HG02943 (cell line): ENCODE measurements at regions not wholly inside any gene's neighbourhood (a gene's known extent, or its start where the extent isn't known, plus 50 kb on each side); places are given as distances from the start of the nearest gene placed in this dataset.

ENCODE experiments used
- ATAC-seq: cut with Tn5 transposase; IDR thresholded peaks from one replicate; pipeline ENCODE4 v1.9.1; 2021; ENCODE audit warnings: mild to moderate bottlenecking, low read depth, moderate library complexity; ENCODE audit not compliant: unreplicated experiment

GRCh38 chr9:27861887-27862286 lies 288.6 kb upstream of the C9orf72 start:
- no peak for ATAC-seq

DNA sequence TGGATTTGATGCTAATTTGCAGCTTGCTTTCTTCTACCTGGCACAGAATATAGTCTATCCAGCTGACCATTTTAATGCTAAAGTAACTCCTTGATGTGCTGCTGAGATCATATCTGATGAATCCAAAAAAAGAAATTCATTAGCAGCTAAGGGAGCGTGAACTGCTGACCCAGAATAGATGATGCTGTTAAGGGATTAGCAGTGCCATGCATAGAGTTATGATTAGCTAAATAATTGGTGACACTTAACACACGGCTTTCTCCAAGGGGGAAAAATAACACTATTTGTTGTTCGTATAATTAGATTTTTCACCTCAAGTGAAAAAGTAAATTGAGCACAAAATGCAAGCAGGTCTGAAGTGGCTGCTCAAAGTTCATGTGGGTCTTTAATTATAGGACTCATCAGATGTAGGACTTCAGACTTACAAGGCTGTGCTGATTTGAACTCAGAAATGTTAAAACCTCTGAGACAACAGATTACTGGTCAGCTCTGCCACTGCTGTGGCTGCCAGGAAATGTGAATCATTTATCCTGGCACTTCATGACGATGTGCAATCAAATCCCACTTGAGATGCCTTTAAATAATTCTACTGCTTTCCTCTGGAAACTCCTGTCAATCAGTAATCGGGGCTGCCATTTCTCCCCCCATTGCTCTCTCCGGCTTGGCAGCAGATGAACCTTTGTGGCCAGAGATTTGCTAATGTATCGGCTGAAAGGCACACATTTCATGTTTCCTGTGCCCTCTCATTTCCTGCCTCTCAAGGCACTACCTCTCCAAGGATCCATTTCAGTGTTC lies 291.6 kb upstream of the C9orf72 start:
- ATAC-seq: no peak

- ATAC-seq: no peak
These were observed 293.5 kb upstream of the C9orf72 start for GRCh38 chr9:27866741-27867140.

DNA sequence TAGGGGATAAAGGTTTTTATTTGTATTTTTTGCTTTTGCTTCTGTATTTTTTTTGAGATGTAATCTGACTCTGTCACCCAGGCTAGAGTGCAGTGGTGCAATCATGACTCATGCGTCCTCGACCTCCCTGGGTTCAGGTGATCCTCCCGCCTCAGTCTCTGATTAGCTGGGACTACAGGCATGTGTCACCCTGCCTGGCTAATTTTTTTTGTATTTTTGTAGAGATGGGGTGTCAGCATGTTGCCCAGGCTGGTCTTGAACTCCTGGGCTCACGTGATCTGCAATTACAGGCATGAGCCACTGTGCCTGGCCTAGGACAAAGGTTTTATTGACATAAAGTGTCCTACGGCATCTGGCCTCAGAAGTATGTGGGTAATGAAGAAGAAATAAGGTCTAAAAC lies 297.1 kb upstream of the C9orf72 start:
- no peak for ATAC-seq

DNA sequence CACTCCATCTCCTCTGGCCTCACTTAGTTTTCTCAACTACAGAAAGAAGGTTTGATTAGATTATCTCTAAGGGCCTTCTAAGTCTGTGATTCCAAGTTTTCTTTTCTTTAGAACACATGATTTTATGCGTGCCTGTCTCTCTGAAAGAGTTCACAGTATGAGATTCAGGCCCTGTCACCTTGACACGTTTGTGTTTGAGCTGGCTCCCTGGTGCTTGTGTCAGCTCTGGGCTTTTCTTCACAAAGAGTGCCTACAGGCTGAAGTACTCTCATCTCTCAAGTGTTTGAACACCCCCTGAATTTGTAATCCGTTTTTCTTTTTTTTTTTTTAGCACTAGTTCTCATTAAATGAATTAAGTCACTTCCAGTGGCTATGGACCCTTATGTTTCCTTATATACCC lies 306.9 kb upstream of the C9orf72 start:
- no peak for ATAC-seq

- no peak for ATAC-seq
These were observed 307.4 kb upstream of the C9orf72 start for GRCh38 chr9:27880635-27881034.

- peak; percentile 85 for ATAC-seq
These were observed 315.5 kb upstream of the C9orf72 start for GRCh38 chr9:27888661-27889295.

DNA sequence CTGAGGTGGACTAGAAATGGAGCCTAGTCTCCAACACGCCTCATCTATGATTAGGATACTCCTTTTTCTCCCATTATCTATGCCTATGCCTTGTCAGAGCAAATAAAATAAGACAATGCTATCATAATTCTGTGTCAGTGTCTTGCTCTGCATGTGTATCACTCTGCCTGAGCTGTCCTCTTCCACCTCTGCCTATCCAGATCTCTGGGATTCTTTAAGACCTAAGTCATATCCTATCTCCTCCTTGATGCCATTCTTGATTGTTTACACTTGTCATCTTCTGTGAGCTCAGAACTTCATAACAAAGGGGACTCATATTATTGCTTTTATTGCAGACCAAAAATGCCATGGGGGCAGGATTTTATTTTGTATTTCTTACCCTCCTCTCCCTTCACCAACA lies 351.2 kb upstream of the C9orf72 start:
- no peak for ATAC-seq

- no peak for ATAC-seq
These were observed 352.5 kb upstream of the C9orf72 start for GRCh38 chr9:27925815-27926214.

GRCh38 chr9:27929841-27930240 lies 356.6 kb upstream of the C9orf72 start:
- no peak for ATAC-seq

DNA sequence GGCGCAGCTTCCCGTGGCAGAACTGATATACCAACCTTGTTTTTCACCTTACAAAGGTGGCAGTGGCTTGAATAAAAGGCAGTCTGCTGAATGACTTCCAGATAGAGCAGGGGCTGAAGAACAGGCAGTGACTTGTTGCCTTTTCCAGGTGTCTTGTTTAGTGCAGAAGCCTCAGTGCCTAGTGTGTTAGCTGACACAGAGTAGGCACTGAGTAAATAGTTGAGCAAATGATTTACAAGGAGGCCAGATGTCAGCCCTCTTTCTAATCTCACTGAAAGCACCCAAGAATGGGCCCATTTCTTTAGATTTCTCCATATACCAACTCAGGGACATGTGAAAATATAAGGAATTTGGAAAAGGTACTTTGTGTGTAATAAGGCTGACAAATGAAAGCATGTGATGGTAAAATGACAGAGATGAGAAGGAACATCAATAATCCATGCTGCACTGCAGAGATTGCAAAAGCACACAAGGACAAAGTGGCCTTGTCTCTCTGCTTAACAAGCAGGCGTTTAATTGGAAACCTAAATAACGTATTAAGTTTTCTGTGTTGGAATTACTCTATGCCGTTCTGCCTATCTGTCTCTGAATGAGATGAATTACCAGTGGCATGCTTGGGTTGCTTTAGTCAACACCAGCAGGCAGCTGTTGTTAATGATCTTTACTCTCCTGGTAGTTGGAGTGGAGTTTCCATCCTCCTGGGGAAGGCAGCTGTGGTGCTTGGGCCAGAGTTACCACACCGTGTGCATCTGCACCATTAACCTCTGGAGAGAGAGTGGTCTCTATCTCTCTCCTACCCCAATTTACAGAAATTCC lies 360.1 kb upstream of the C9orf72 start:
- ATAC-seq: no peak

GRCh38 chr9:27934471-27934870 lies 361.2 kb upstream of the C9orf72 start:
- no peak for ATAC-seq

- no peak for ATAC-seq
These were observed 365.9 kb upstream of the C9orf72 start for GRCh38 chr9:27939186-27939585.

DNA sequence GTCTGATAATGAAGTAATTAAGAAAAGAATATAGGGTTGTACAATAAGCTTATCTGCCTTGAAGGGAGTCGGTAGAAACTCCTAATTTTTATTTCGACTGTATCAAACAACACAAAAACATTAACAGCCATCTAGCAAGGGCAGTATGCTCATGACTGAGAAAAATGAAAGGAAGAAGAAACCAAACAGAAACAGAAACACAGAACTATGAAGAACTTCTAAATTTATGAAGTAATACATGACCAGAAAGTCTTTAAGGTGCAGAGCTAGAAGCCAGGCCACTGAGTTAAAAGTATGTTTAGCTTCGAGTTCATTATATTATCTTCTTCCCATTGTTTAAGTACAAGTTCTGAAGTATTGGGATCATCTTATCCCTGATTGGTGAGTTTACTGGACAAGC lies 367.3 kb upstream of the C9orf72 start:
- ATAC-seq: no peak

GRCh38 chr9:27943501-27943900 lies 370.2 kb upstream of the C9orf72 start:
- no peak for ATAC-seq

DNA sequence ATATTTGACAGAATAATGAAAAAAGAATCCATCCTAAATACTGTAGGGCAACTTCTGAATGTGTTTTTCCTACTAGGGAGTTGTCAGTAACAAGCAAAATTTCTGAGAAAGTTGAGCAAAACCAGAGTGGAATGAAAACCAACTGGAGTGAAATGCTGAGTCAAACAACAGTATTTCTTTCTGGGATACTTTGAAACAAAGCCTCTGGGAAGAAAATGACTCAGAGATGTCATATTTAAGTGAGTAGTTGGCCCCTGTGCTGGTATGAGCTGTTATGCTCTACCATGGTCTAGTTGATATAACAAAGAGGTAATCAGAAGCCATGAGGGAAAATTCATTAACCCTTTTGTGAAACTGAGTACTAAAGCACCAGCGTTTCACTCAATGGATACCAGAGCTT lies 372.1 kb upstream of the C9orf72 start:
- no peak for ATAC-seq

DNA sequence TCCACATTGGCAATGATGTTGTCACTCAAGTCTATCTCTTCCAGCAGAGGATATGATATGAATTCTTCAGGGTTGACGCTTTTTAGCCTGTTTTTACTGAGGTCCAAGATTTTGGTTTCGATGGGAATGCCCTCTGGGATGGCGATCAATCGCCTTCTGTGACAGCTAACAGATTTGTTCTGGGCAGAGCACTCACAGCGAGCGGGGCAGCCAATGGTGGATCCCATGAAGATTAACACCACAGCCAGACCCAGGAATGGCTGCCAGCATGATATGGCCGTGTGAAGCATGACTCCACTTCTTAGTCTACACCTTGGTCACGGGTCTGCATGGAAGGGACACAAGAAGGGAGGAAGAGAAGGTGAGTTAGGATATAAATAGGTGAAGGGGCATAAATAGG lies 377.1 kb upstream of the C9orf72 start:
- no peak for ATAC-seq

DNA sequence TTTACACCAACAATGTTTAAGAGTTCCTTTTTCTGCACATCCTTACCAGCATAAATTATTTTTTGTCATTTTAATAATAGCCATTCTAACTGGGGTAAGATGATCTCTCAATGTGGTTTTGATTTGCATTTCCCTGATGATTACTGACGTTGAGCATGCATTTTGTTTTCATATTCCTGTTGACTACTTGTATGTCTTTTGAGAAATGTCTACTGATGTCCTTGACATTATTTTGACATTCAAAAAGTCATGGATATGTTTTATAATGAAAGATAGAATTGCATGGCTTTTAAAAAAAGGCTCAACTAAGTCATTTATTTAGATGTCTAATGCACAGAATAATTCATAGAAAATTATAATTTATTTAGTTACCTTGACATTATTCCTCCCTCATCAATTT lies 381.6 kb upstream of the C9orf72 start:
- ATAC-seq: no peak

GRCh38 chr9:27963836-27964235 lies 390.6 kb upstream of the C9orf72 start:
- no peak for ATAC-seq

DNA sequence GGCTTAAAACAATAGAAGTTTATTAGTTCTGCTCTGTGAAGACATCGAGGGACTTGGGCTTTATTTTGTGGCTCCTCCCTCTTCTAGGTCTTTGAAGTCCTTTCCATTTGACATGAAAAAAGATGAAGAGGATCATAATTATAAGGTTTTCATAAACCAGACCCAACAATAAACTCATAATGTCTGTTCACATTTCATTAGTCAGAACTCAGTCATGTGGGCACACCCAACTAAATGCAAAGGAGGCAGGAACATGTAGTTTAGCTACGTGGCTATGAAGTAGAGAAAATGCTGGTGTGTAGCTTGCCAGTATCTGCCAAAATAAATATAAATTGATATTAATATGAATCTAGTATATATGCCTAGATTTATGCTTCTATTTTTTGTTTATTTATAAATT lies 393.9 kb upstream of the C9orf72 start:
- ATAC-seq: no peak

DNA sequence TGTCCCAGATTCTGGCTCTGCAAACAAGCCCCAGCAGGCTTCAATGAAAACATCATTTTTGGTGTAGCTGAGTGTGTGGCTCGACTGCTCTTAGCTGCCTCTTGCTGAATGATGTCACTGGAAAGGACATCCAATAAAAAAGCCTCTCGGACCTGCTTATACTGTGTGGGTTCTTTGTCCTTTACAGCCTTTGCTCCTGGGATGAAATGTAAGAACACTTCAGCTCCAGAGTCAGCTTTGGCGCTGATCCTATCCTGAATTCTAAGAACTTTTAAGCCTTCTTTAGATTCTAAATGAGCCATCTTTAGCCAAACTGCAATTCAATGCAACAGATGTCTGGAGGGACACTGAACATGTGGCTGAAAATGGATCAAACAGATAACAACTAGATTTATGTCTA lies 404.6 kb upstream of the C9orf72 start:
- no peak for ATAC-seq
